GM21619 (cell line): ENCODE measurements at regions not wholly inside any gene's neighbourhood (a gene's known extent, or its start where the extent isn't known, plus 50 kb on each side); places are given as distances from the start of the nearest gene placed in this dataset.

Experiments
- ATAC-seq: cut with Tn5 transposase; IDR thresholded peaks from one replicate; pipeline ENCODE4 v1.9.1; 2021; ENCODE audit not compliant: unreplicated experiment

GRCh38 chr7:148472406-148472805, 118.2 kb upstream of the C7orf33 start:
- no peak for ATAC-seq

GRCh38 chr7:148473703-148474480, 116.7 kb upstream of the C7orf33 start:
- ATAC-seq, result no peak

GRCh38 chr7:148474481-148475025, 116.0 kb upstream of the C7orf33 start:
- ATAC-seq, result no peak

- no peak for ATAC-seq
Measured at GRCh38 chr7:148478551-148478950, 112.0 kb upstream of the C7orf33 start.

GRCh38 chr7:148480479-148481146, 110.0 kb upstream of the C7orf33 start:
- ATAC-seq, result no peak

- no peak for ATAC-seq
Measured at GRCh38 chr7:148481147-148481526, 109.4 kb upstream of the C7orf33 start.

- no peak for ATAC-seq
Measured at GRCh38 chr7:148481971-148482626, 108.5 kb upstream of the C7orf33 start.

- no peak for ATAC-seq
Measured at GRCh38 chr7:148483515-148484308, 106.9 kb upstream of the C7orf33 start.

GRCh38 chr7:148484486-148484885, 106.1 kb upstream of the C7orf33 start:
- ATAC-seq, result no peak

GRCh38 chr7:148485618-148486017, 104.9 kb upstream of the C7orf33 start:
- ATAC-seq, result no peak

- ATAC-seq, result no peak
Measured at GRCh38 chr7:148486937-148487336, 103.6 kb upstream of the C7orf33 start.

GRCh38 chr7:148487912-148488311, 102.7 kb upstream of the C7orf33 start:
- ATAC-seq, result no peak

- ATAC-seq, result no peak
Measured at GRCh38 chr7:148489678-148490077, 100.9 kb upstream of the C7orf33 start.

- no peak for ATAC-seq
Measured at GRCh38 chr7:148492157-148492860, 98.3 kb upstream of the C7orf33 start.

- ATAC-seq, result no peak
Measured at GRCh38 chr7:148495605-148496004, 95.0 kb upstream of the C7orf33 start.

GRCh38 chr7:148500978-148501377, 89.6 kb upstream of the C7orf33 start:
- no peak for ATAC-seq

GRCh38 chr7:148503900-148504487, 86.6 kb upstream of the C7orf33 start:
- no peak for ATAC-seq

GRCh38 chr7:148505645-148506375, 84.8 kb upstream of the C7orf33 start:
- no peak for ATAC-seq

- peak; percentile 98 for ATAC-seq
Measured at GRCh38 chr7:148507064-148507573, 83.4 kb upstream of the C7orf33 start.
